Activated gamma-delta T cell treated with anti-CD3 and anti-CD28 coated beads, Interleukin-2, amount 50 U/mL, for 16 hours (primary cell): ENCODE measurements at regions not wholly inside any gene's neighbourhood (a gene's known extent, or its start where the extent isn't known, plus 50 kb on each side); places are given as distances from the start of the nearest gene placed in this dataset.

Experiments used
- DNase-seq: peaks from one replicate; pipeline ENCODE4 v3.0.0-alpha.2; 2020; ENCODE audit warnings: low read depth

- DNase-seq: no peak
Measured at GRCh38 chr2:120828829-120829632, 93.4 kb downstream of the GLI2 start.

DNA sequence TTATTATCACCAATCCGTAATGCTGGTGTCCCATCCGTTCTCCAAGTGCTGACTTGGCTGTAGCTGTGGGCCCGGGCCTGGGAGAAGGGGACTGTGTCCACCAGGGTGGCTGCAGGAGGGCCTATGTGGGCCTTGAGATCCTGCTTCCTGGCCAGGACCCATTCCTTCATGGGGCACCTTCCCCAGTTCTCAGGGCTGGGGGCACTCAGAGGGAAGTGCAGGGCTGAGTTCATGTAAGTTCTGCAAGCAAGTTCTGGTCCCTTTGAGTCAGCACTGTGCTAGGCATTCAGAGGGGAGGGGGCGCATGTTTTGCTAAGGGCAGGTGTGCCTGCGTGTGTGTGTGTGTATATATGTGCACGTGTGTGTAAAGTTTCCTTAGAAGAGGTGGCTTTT is 94.0 kb downstream of the GLI2 start:
- DNase-seq: no peak

GRCh38 chr2:120830096-120830830 is 94.6 kb downstream of the GLI2 start:
- no peak for DNase-seq

DNA sequence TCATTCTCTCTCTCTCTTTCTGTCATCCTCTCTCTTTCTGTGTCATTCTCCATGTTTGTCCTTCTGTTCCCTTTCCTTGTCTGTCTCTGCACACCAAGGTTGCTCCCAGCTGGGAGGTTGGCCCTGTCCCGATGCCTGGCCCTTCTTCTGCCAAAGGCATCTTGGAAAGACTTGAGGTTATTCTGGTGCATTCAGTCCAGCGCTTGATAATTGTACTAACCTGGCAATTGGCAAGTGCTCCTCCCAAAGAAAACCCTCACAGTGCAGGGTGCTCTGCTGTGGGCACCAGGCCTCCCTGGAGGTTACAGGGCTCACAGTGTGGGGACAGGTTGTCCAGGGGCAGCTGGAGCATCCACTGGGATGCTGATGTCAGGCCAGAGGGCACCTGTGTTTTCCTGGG is 95.4 kb downstream of the GLI2 start:
- DNase-seq: no peak

DNA sequence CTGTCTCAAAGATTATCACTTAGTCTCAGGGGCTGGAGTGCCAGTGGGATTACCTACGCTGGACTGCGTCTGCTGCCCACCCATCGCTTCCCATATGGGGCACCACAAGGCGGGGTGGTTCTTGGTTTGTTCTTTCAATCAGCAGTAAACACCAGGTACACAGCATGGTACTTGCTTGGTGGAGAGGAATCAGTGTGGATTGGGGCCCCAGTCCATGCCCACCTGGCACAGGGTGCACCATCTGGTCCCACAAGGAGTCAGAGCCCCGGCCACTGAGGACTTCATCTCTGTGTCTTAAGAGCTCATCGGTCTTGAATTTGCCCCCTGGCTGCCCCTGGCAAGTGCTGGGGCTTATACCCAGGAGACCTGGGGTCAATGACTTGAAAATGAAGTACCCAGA is 96.2 kb downstream of the GLI2 start:
- DNase-seq: no peak

DNA sequence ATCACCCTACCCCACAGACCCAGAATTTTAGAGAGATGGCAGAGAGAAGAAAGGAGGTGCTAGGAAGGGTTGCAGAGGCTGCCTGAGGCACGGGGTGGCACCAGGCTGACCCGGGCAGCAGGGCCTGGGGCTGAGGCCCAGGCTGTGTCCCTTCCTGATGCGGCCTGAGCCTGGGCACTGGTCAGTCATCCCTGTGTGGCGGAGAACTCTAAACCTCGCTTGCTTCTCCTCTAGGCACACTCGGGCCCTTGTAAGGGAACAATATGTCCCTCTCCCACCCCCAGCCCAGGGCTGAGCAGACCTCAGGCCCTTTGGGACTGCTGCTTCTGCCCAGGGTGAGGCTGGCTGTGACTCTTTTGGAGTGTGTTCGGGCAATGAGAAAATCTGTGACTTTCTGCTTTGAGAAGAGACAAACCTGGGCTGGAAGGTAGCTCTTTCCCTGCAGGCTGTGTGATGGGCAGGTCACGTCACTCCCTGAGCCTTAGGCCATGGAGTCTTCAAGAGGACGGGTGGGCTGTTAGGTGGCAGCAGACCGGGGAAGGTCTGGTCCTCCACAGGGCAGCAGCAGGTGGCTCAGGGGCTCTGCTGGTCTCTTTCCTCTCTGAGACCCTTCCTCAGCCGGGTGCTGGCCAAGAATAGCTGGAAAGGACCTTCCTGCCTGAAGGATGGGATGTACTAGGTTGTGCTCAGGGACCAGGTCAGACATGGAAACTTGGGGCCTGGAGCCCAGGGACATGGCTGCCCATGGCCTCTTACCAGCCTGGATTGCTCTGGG is 96.8 kb downstream of the GLI2 start:
- no peak for DNase-seq

- no peak for DNase-seq
Measured at GRCh38 chr2:120833127-120833675, 97.5 kb downstream of the GLI2 start.

GRCh38 chr2:120834206-120834605 is 98.5 kb downstream of the GLI2 start:
- DNase-seq: no peak

DNA sequence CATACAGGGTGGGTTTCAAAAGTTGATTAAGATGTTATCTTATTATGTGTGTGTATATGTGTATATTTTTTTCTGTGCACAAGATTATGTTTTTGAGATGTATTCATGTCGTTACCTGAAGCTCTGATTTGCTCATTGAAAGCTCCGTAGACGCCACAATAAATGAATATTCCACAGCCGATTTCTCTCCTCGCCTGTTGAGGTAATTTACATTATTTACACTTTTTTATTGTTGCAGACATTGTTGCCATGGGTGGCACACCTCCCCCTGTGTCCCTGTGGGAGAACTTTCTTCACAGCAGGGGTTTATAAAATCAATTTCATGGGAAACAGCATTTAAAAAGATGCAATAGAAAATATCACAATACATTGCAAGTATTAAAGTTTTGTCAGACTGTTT is 100.6 kb downstream of the GLI2 start:
- no peak for DNase-seq

DNA sequence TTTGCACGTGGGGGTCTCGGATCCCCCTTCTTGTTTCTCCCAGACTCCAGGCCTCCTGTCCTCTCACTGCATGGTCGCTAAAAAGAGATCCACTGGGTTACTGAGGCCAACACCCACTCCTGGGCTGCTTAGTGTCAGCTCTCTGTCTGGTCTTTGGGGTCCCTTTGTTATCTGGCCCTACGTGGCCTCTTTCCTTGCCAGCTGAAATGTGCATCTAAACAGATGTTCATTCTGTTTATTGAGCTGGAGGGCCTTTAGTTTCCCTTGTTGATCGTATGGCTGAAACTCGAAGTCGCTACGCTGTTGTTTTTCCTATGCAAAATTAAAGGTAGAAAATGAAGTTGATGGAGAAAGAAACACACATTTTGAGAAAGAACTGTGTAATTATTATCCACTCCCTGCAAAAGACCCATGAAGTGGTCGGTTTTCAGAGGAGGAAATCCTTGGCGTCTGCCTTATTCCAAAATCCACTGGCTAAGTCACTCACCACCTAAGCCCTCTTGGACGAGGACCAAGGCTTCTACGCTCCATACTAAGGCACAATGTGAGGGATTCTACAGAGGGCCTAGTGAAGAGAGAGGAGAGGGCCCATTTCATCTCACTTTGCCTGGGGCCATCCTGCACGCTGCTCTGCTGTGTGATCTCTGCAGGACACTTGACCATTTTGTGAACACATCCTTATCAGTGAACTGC is 105.3 kb downstream of the GLI2 start:
- DNase-seq: no peak

DNA sequence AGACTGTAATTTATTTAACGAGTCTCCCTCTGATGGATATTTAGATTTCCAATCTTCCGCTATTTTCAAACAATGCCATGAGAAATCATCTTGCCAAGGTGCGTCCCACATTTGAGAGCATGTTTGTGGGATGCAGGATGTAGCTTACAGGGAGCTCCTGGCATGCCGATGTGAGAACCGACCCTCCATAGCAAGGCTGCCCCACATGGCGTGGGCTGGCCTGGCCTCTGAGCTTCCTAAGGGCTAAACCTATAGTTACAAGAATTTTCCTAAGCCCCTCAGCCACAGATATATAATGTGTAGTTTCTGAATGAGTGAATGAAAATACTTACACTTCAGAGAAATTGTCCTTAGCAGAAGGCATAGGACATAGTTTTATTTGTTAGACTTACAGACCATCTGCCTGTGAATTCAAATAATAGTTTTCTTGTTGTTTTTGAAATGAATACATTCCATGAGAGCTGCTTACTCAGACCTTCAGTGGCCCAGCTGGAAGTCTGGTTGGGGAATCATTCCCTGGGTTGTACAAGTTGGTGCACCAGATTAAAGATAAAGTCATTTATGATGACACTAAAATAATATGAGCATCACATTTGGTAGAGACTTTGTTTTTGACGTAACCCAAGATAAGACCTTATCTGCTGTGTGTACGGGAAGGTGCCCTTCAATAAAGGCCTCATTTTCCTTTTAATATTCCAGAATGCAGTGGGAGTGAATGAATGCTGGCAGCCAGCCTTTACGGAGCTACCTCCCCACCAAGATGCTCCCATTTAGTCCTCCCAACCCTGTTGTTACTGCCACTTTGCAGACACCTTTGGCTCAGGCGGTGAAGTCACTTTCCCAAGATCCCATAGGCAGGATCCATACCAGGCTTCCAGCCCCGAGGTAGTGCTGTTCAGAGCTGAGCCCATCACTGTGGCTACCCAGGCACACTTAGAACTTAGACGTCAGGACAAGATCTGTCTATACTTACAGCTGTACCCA is 107.1 kb downstream of the GLI2 start:
- DNase-seq: no peak

DNA sequence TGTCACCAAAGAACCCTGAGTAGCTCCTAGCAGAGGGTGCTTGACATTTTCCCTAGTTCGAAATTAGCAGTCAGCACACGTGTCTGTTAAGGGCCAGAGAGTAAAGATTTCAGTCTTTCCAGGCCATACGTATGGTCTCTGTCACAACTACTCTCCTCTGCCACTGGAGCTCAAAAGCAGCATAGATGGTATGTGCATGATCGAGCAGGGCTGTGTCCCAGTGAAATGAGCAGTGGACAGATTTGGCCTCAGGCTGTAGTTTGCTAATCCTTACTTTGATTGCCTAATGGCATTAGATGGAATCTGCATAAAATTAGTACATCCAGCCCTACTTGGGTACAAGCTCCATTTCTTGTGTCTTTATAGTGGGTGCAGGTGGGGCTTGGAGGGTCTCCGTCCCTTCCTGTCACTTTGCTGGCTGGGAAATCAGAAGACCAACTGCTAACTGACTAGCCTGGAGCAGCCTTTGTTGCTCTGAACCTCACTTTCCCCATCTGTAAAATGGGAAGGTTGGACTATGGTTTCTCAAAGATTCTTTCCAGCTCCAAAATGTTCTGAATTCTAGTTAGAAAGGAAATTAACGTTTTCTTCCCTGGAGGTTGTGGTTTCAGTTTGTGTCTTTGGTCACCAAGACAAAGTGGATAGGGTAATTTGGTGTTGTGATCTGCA is 108.5 kb downstream of the GLI2 start:
- DNase-seq: no peak

- no peak for DNase-seq
Measured at GRCh38 chr2:120845277-120845676, 109.6 kb downstream of the GLI2 start.

GRCh38 chr2:120846406-120847095 is 110.9 kb downstream of the GLI2 start:
- DNase-seq: no peak

DNA sequence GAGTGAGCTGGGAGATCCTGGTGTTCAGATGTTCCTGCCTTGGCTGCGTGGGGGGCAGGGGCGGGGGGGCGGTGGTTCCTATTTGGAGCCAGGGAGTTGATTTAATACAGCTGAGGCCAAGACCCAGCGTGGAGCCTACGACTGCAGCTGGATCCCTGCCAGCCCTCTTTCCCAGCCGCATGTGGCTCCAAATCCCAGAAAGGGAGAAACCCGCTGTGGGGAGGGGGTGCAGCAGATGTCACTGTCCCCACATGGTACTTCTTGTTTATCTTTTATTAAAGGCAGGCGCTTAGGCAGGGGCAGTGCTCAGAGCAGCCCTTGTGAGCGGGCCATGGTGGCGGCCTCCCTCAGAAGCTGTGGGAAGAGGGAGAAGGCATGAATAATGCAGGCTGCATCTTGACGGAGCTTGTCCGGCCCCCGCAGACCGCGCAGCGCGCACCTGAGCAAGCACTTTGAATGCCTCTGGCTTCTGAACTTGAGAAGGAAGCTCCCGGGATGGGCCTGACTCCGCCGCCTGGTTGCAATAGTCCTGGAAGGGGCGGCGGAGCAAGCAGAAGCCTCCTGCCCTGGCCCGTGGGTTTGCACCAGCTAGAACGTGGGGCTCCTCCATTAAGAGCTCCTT is 112.1 kb downstream of the GLI2 start:
- no peak for DNase-seq

DNA sequence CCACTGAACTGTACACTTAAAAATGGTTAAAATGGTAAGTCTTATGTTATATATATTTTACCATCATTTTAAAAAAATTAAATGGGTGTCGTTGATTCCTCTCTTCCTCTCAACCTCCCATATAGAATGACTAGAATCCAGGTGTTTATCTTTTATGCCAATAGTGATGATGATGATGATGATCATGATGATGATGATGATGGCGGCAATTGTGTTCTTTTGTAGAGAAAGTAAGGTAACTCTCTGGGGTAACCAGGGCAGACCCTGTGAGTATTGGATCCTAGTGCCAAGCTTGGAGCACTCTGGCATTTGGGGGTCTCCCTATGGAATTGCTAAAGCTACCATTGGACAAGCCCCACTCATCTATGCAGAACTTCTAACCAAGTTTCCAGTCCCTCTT is 113.6 kb downstream of the GLI2 start:
- DNase-seq: no peak

- DNase-seq: no peak
Measured at GRCh38 chr2:120850551-120850950, 114.9 kb downstream of the GLI2 start.

GRCh38 chr2:120851116-120851773 is 115.6 kb downstream of the GLI2 start:
- DNase-seq: no peak
